ENCODE measurements at regions not wholly inside any gene's neighbourhood (a gene's known extent, or its start where the extent isn't known, plus 50 kb on each side); places are given as distances from the start of the nearest gene placed in this dataset.
"Not testable (repeated sequence)": the region's sequence is repeated elsewhere in the genome, so short reads cannot be mapped to it uniquely, and the experiment has no call there.

- no peak for DNase-seq (ENCODE audit: low spot score)
These were observed 132.4 kb downstream of the COPS8 start for GRCh38 chr2:237217995-237218616.

GRCh38 chr2:237218756-237219155, 133.1 kb downstream of the COPS8 start:
- no peak for DNase-seq (ENCODE audit: low spot score)

GRCh38 chr2:237219826-237220225, 134.1 kb downstream of the COPS8 start:
- DNase-seq (ENCODE audit: low spot score), result no peak

GRCh38 chr2:237221443-237221842, 135.8 kb downstream of the COPS8 start:
- DNase-seq (ENCODE audit: low spot score), result no peak

- DNase-seq (ENCODE audit: low spot score), result no peak
These were observed 136.5 kb downstream of the COPS8 start for GRCh38 chr2:237222178-237222577.

- no peak for DNase-seq (ENCODE audit: low spot score)
These were observed 136.9 kb downstream of the COPS8 start for GRCh38 chr2:237222601-237223041.

- DNase-seq (ENCODE audit: low spot score), result no peak
These were observed 137.6 kb downstream of the COPS8 start for GRCh38 chr2:237223201-237223861.

GRCh38 chr2:237227190-237227589, 141.5 kb downstream of the COPS8 start:
- no peak for DNase-seq (ENCODE audit: low spot score)

- no peak for DNase-seq (ENCODE audit: low spot score)
These were observed 142.0 kb downstream of the COPS8 start for GRCh38 chr2:237227592-237228280.

- no peak for DNase-seq (ENCODE audit: low spot score)
These were observed 142.6 kb downstream of the COPS8 start for GRCh38 chr2:237228281-237228625.

GRCh38 chr2:237229905-237230304, 144.2 kb downstream of the COPS8 start:
- DNase-seq (ENCODE audit: low spot score), result no peak

GRCh38 chr2:237230355-237230754, 144.7 kb downstream of the COPS8 start:
- no peak for DNase-seq (ENCODE audit: low spot score)

GRCh38 chr2:237231593-237231992, 145.9 kb downstream of the COPS8 start:
- DNase-seq (ENCODE audit: low spot score), result no peak

- no peak for DNase-seq (ENCODE audit: low spot score)
These were observed 146.5 kb downstream of the COPS8 start for GRCh38 chr2:237232166-237232565.

GRCh38 chr2:237234268-237234667, 148.6 kb downstream of the COPS8 start:
- DNase-seq (ENCODE audit: low spot score), result no peak

- DNase-seq (ENCODE audit: low spot score), result no peak
These were observed 149.8 kb downstream of the COPS8 start for GRCh38 chr2:237235383-237236095.

- no peak for DNase-seq (ENCODE audit: low spot score)
These were observed 150.5 kb downstream of the COPS8 start for GRCh38 chr2:237236188-237236587.

- DNase-seq (ENCODE audit: low spot score), result no peak
These were observed 152.6 kb downstream of the COPS8 start for GRCh38 chr2:237238249-237238648.

- no peak for DNase-seq (ENCODE audit: low spot score)
These were observed 154.6 kb downstream of the COPS8 start for GRCh38 chr2:237240252-237240651.

GRCh38 chr2:237240868-237241267, 155.2 kb downstream of the COPS8 start:
- DNase-seq (ENCODE audit: low spot score), result not testable (repeated sequence)

- no peak for DNase-seq (ENCODE audit: low spot score)
These were observed 156.4 kb downstream of the COPS8 start for GRCh38 chr2:237242091-237242536.

GRCh38 chr2:237243487-237243886, 157.8 kb downstream of the COPS8 start:
- no peak for DNase-seq (ENCODE audit: low spot score)

- DNase-seq (ENCODE audit: low spot score), result no peak
These were observed 158.5 kb downstream of the COPS8 start for GRCh38 chr2:237244178-237244577.

All from ecto neural progenitor cell (in vitro differentiated cells).